ENCODE measurements at regions not wholly inside any gene's neighbourhood (a gene's known extent, or its start where the extent isn't known, plus 50 kb on each side); places are given as distances from the start of the nearest gene placed in this dataset.
"Not testable (repeated sequence)": the region's sequence is repeated elsewhere in the genome, so short reads cannot be mapped to it uniquely, and the experiment has no call there.

DNA sequence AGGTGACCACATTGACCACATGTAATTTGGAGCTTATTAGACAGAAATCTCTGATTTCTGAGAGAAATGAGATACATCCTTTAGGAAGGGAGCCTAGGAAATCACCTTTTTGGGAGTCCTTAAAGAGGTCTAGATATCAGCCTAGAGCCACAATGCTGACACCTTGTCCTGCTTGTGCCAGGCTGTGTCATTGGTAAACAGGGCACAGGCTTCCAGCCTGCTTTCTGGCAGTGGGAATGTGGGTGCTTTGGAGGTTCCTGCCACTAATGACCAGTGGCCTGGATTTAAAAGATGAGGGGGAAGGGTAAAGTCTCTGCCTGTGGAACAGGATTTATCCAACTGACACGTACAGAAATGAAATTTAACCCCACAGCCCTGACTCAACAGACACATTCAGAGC, 169.8 kb upstream of the KBTBD8 start:
- no peak overlapping the region for H3K4me3 ChIP-seq (ENCODE audit: low read depth, low read length)
- TF ChIP-seq, protein P1, sequence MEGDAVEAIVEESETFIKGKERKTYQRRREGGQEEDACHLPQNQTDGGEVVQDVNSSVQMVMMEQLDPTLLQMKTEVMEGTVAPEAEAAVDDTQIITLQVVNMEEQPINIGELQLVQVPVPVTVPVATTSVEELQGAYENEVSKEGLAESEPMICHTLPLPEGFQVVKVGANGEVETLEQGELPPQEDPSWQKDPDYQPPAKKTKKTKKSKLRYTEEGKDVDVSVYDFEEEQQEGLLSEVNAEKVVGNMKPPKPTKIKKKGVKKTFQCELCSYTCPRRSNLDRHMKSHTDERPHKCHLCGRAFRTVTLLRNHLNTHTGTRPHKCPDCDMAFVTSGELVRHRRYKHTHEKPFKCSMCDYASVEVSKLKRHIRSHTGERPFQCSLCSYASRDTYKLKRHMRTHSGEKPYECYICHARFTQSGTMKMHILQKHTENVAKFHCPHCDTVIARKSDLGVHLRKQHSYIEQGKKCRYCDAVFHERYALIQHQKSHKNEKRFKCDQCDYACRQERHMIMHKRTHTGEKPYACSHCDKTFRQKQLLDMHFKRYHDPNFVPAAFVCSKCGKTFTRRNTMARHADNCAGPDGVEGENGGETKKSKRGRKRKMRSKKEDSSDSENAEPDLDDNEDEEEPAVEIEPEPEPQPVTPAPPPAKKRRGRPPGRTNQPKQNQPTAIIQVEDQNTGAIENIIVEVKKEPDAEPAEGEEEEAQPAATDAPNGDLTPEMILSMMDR (IDR thresholded peaks at IDR 0.05; ENCODE audit: low read depth, low read length) = no peak

DNA sequence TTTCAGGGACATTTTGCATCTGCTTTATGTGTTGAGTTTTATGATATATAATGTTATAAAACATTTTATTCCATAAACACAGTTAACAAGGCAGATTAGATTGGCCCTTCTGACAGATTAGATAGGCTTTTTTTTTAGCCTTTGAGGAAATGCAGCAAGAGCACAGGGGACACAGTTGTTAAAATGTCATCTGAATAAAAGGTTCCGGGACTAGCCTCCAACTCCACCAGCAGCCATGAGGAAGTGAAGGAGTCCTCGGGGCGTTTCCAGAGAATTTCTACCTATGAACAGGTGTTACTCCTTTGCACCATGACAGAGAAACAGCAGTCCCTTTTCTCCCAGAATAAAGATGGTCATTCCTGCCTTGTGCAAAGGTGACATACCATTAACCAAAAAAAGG, 167.8 kb upstream of the KBTBD8 start:
- TF ChIP-seq, protein P1 (IDR thresholded peaks at IDR 0.05; ENCODE audit: low read depth, low read length) = no peak
- no peak overlapping the region for H3K4me3 ChIP-seq (ENCODE audit: low read depth, low read length)

GRCh38 chr3:66831931-66832330, 166.2 kb upstream of the KBTBD8 start:
- H3K4me3 ChIP-seq (ENCODE audit: low read depth, low read length) = no peak overlapping the region
- TF ChIP-seq, protein P1 (IDR thresholded peaks at IDR 0.05; ENCODE audit: low read depth, low read length) = no peak

DNA sequence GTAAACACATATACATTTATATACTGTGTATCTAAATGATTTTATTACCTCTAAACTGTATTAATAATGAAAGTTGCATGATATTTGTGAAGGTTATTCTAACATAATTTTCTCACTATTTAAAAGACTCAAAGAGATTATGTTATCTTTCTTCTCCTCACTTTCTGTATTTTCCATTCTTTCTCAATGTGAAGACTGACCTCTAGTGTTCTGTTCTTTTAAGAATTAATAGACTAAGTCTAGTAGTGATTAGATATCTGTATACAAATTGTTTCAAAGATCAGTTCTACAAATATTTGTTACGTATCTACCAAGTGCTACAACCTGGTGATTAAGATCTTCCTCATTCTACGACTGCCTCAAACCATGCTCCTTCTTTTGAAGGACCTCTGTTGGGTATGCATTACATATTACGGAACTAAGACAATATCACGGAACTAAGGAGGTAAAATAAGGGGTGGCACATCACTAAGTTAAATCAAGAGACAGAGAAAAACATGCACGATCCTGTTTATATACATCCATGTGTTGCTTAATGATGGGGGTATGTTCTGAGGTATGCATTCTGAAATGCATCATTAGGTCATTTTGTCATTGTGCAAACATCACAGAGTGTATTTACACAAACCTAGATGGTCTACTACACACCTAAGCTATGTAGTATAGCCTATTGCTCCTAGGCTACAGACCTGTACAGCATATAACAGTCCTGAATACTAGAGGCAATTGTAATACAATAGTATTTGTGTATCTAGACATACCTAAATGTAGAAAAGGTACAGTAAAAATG, 161.5 kb upstream of the KBTBD8 start:
- H3K4me3 ChIP-seq (ENCODE audit: low read depth, low read length) = no peak overlapping the region
- TF ChIP-seq, protein P1 (IDR thresholded peaks at IDR 0.05; ENCODE audit: low read depth, low read length) = no peak

DNA sequence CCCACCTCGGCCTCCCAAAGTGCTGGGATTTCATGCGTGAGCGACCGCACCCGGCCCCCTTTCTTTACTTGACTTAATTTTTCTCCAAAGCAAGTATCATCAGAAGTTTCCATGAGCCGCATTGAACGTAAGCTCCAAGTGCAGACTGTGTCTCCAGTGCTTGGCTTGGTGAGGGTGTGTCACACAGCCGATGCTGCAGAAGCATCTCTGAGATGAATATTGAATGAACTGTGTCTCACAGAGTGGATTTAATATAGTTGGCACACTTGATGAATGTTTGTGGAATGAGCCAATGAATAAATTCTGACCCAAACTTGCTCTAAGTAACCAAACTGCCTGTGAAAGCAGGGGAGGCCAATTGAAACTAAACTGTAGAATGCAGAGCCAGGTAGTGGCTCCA, 159.4 kb upstream of the KBTBD8 start:
- TF ChIP-seq, protein P1 (IDR thresholded peaks at IDR 0.05; ENCODE audit: low read depth, low read length) = no peak
- no peak overlapping the region for H3K4me3 ChIP-seq (ENCODE audit: low read depth, low read length)

- no peak overlapping the region for H3K4me3 ChIP-seq (ENCODE audit: low read depth, low read length)
- TF ChIP-seq, protein P1 (IDR thresholded peaks at IDR 0.05; ENCODE audit: low read depth, low read length) = no peak
Observed at GRCh38 chr3:66839508-66839907, 158.6 kb upstream of the KBTBD8 start.

GRCh38 chr3:66842761-66843464, 155.2 kb upstream of the KBTBD8 start:
- not testable (repeated sequence) for H3K4me3 ChIP-seq (ENCODE audit: low read depth, low read length)
